ENCODE measurements at regions not wholly inside any gene's neighbourhood (a gene's known extent, or its start where the extent isn't known, plus 50 kb on each side); places are given as distances from the start of the nearest gene placed in this dataset.

- Histone ChIP-seq H3K36me3 (no peaks in the 10 kb centered on the region), H3K4me1 (no peaks in the 10 kb centered on the region), H3K4me3 (no peak overlapping the region), H3K27me3 (peaks cover 0 to 85% of the 10 kb centered on the region in 2 donors), H3K27ac (no peak overlapping the region), H3K9me3 (no peaks in the 10 kb centered on the region)
- peak in 1 of 4 donors; percentile 19 for DNase-seq
- no peak for ATAC-seq
- intact Hi-C loops (cut with DNase I) = no loop called here
- TF ChIP-seq, protein P1, sequence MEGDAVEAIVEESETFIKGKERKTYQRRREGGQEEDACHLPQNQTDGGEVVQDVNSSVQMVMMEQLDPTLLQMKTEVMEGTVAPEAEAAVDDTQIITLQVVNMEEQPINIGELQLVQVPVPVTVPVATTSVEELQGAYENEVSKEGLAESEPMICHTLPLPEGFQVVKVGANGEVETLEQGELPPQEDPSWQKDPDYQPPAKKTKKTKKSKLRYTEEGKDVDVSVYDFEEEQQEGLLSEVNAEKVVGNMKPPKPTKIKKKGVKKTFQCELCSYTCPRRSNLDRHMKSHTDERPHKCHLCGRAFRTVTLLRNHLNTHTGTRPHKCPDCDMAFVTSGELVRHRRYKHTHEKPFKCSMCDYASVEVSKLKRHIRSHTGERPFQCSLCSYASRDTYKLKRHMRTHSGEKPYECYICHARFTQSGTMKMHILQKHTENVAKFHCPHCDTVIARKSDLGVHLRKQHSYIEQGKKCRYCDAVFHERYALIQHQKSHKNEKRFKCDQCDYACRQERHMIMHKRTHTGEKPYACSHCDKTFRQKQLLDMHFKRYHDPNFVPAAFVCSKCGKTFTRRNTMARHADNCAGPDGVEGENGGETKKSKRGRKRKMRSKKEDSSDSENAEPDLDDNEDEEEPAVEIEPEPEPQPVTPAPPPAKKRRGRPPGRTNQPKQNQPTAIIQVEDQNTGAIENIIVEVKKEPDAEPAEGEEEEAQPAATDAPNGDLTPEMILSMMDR (IDR thresholded peaks at IDR 0.05) = no peak
Measured at GRCh38 chr22:49369726-49370626, 457.7 kb downstream of the BRD1 start.

GRCh38 chr22:49368976-49369725 is 458.5 kb downstream of the BRD1 start:
- intact Hi-C loops (cut with DNase I) = no loop called here
- H3K4me3 ChIP-seq = no peak overlapping the region
- TF ChIP-seq, protein P1 (IDR thresholded peaks at IDR 0.05) = no peak
- no peaks in the 10 kb centered on the region for H3K4me1 ChIP-seq
- H3K27me3 ChIP-seq = peaks cover 0 to 92% of the 10 kb centered on the region in 2 donors
- H3K27ac ChIP-seq = no peak overlapping the region
- no peaks in the 10 kb centered on the region for H3K36me3 ChIP-seq
- ATAC-seq = no peak
- DNase-seq = peak in 1 of 4 donors; percentile 34
- no peaks in the 10 kb centered on the region for H3K9me3 ChIP-seq

DNA sequence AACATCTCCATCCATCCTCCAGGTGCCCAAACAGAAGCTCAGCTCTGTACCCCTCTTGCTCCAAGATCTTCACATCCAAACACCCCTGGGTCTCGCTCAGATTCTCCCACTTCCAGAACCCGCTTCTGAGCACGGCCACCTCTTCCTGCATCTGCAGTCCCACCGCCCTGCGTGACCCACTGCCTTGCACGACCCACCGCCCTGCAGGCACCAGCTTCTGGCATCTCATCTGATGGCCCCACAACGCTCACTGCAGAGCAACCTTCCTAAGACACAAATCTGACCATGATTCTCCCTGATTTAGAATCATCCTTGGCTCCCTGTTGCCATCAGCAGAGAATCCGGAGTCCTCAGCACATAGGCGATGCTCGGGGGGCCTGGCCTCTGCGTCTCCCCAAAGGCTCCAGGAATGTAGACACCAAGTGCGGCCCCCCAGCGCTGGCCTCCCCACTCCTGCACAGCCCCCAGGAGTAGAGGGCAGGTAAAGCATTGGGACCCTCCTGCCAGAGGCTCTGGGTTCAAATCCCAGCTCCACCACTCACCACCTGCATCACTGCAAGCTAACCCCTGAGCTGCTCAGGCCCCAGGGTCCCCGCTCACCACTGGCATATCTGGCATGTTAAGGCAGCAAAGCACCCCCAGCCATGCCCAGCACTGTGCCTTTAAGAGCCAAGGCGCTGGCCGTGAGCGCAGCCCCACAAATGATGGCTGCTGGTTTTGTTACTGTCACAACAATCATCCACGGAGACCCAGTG is 459.3 kb downstream of the BRD1 start:
- H3K27me3 ChIP-seq = peaks cover 0 to 85% of the 10 kb centered on the region in 2 donors
- H3K4me1 ChIP-seq = no peaks in the 10 kb centered on the region
- no peak overlapping the region for H3K27ac ChIP-seq
- peaks cover 0 to 2% of the 10 kb centered on the region in 2 donors for H3K9me3 ChIP-seq
- TF ChIP-seq, protein P1 (IDR thresholded peaks at IDR 0.05) = no peak
- intact Hi-C loops (cut with DNase I) = no loop called here
- ATAC-seq (no peak), DNase-seq (peak in 1 of 4 donors; percentile 23)
- no peaks in the 10 kb centered on the region for H3K36me3 ChIP-seq
- no peak overlapping the region for H3K4me3 ChIP-seq

DNA sequence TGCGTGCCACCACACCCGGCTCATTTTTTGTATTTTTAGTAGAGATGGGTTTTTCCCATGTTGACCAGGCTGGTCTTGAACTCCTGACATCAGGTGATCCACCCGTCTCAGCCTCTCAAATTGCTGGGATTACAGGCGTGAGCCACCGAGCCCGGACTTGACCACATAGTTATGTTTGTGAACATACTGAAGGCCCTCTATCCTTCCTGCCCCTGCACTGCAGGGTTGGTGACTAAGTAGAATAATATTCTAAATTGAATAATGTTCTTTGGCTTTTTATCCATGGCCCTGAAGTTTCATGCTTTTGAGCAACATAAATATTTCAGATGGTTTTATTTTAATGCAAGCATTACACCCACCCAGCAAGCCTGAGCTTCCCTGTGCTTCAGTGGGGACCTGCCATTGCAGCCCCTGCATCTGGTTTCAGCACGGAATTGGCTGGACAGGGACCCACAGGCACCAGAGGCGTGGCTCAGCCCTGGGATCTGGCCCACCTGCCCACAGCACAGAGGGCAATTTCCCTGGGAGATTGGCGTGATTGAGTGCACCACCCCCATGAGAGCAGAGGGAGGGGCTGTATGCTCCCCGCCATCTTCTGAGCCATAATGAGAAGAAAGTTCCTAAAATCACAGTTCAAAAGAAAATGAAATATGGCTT is 460.5 kb downstream of the BRD1 start:
- ATAC-seq (no peak), DNase-seq (no peak)
- no peak overlapping the region for H3K4me3 ChIP-seq
- H3K27me3 ChIP-seq = peaks cover 0 to 79% of the 10 kb centered on the region in 2 donors
- intact Hi-C loops (cut with DNase I) = no loop called here
- peaks cover 0 to 2% of the 10 kb centered on the region in 2 donors for H3K9me3 ChIP-seq
- H3K4me1 ChIP-seq = no peaks in the 10 kb centered on the region
- no peak overlapping the region for H3K27ac ChIP-seq
- TF ChIP-seq, protein P1 (IDR thresholded peaks at IDR 0.05) = no peak
- no peaks in the 10 kb centered on the region for H3K36me3 ChIP-seq

Data from left lung (tissue), 4 donors.